Stimulated activated CD8-positive, alpha-beta memory T cell treated with anti-CD3 and anti-CD28 coated beads, Interleukin-2, amount 100 ng/mL, for 1 hour (primary cell): ENCODE measurements at regions not wholly inside any gene's neighbourhood (a gene's known extent, or its start where the extent isn't known, plus 50 kb on each side); places are given as distances from the start of the nearest gene placed in this dataset.

ENCODE experiments used
- DNase-seq, 2 donors: peaks; one replicate each; pipeline ENCODE4 v3.0.0-alpha.2; 2020; ENCODE audit warnings: low read depth in 2 of 2

GRCh38 chr1:4964634-4965345 lies 310.4 kb downstream of the AJAP1 start:
- DNase-seq = no peak

- DNase-seq = no peak
Measured at GRCh38 chr1:4963251-4963650, 308.8 kb downstream of the AJAP1 start.

GRCh38 chr1:4962836-4963235 lies 308.4 kb downstream of the AJAP1 start:
- no peak for DNase-seq

- DNase-seq = no peak
Measured at GRCh38 chr1:4961935-4962645, 307.7 kb downstream of the AJAP1 start.

- no peak for DNase-seq
Measured at GRCh38 chr1:4960782-4961475, 306.5 kb downstream of the AJAP1 start.

- DNase-seq = no peak
Measured at GRCh38 chr1:4960336-4960735, 305.9 kb downstream of the AJAP1 start.

- no peak for DNase-seq
Measured at GRCh38 chr1:4959216-4959615, 304.8 kb downstream of the AJAP1 start.

- no peak for DNase-seq
Measured at GRCh38 chr1:4957027-4957426, 302.6 kb downstream of the AJAP1 start.

GRCh38 chr1:4954392-4954791 lies 300.0 kb downstream of the AJAP1 start:
- DNase-seq = no peak

- no peak for DNase-seq
Measured at GRCh38 chr1:4951601-4952000, 297.2 kb downstream of the AJAP1 start.

- no peak for DNase-seq
Measured at GRCh38 chr1:4946343-4946742, 291.9 kb downstream of the AJAP1 start.

- no peak for DNase-seq
Measured at GRCh38 chr1:4944911-4945310, 290.5 kb downstream of the AJAP1 start.

GRCh38 chr1:4944072-4944471 lies 289.7 kb downstream of the AJAP1 start:
- no peak for DNase-seq

GRCh38 chr1:4939266-4939665 lies 284.9 kb downstream of the AJAP1 start:
- DNase-seq = no peak

GRCh38 chr1:4937876-4938534 lies 283.6 kb downstream of the AJAP1 start:
- DNase-seq = no peak

- no peak for DNase-seq
Measured at GRCh38 chr1:4935807-4936206, 281.4 kb downstream of the AJAP1 start.

- DNase-seq = no peak
Measured at GRCh38 chr1:4933232-4933631, 278.8 kb downstream of the AJAP1 start.

GRCh38 chr1:4932311-4933030 lies 278.1 kb downstream of the AJAP1 start:
- no peak for DNase-seq

GRCh38 chr1:4931486-4931885 lies 277.1 kb downstream of the AJAP1 start:
- DNase-seq = no peak

GRCh38 chr1:4928186-4928585 lies 273.8 kb downstream of the AJAP1 start:
- no peak for DNase-seq

GRCh38 chr1:4924356-4924755 lies 269.9 kb downstream of the AJAP1 start:
- DNase-seq = no peak

GRCh38 chr1:4916610-4917009 lies 262.2 kb downstream of the AJAP1 start:
- no peak for DNase-seq
